HG03439 (cell line): ENCODE measurements at regions not wholly inside any gene's neighbourhood (a gene's known extent, or its start where the extent isn't known, plus 50 kb on each side); places are given as distances from the start of the nearest gene placed in this dataset.
A peak's percentile ranks its signal among the peaks of the same experiment; 100 is the strongest.

Experiments used
- ATAC-seq: cut with Tn5 transposase; IDR thresholded peaks from one replicate; pipeline ENCODE4 v1.9.1; 2021; ENCODE audit warnings: mild to moderate bottlenecking, moderate library complexity; ENCODE audit not compliant: unreplicated experiment

DNA sequence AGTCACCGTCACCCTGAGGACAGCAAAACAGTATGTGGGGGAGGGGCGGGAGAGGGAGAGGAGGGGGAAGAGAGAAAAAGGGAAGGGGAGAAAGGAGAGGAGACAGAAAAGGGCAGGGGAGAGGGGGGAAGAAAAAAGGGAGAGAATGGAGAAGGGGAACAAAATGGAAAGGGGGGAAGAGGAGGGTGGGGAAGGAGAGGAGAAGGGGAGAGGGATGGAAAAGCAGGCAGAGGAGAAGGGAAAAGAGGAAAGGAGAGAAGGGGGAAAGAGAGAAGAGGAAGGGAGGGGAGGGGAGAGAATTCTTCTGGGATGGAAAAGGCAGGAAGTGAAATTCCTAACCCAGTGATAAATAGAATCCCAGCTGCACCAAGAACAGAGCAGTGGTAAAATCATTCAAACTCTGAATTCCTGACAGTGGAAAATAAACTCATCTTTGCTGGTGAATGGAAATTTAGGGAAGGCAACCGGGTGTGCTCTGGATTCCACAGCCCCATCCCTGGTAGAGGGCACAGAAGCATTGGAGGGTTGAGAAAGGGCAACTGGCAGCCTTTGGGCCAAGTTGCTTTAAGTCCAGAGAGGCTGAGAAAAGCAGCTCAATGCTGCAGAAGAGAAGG, 244.2 kb downstream of the BCOR start:
- no peak for ATAC-seq

DNA sequence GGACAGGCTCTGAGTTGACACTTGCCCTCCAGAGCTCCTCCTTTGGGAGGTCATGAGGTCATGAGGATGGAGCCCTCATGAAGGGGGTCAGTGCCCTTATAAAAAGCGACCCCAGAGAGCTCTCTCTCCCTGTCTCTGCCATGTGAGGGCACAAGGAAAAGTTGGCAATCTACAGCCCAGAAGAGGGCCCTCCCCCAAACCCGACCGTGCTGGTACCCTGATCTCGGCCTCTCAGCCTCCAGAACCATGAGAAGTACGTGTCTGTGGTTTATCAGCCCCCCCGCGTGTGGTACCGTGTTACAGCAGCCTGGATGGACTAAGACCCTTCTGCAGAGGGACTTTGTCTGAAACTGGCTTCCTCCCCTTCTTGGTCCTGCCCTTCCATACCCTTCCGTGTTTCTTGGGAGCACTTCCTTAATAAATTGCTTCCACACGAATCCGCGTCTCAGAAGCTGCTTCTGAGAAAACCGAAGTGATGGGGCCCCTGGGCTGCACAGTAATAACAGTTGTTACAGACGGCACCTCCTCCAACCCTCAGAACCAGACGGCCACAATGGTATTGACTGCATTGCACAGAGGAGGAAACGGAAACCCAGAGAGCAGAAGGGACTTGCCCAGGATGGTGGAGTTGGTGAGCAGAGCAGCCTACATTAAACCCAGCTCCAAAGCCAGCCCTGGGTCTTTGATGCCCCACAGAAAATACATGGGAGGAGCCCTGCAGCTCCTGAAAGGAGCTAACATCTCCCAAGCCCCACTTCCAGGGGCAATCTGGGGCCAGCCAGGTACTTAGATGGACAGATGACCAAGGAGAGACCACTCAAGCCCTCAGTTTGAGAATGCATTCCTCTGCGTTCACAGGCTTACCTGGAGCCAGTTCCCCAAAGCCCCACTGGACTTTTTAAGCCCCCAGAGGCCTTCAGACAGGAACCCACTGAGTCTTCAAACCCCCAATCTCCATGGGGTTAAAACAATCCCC, 242.7 kb downstream of the BCOR start:
- peak; percentile 67 for ATAC-seq

DNA sequence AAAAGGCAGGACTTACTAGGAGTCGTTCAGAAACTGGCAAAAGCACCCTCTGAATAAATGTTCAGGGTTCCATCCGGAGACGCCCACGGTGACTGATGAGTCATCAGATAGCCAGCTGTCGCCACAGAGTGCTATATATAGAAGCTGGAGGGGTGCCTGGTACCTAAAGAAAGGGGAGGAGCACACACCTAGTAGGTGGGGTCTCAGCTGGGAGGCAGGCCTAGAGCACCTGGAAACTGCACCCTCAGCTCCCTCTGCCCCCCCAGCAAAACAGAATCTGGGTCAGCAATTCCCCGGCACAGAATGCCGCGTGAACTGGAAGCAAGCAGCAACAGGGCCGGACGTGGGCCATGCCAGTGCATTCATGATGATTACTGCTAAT, 242.0 kb downstream of the BCOR start:
- ATAC-seq: peak; percentile 45

DNA sequence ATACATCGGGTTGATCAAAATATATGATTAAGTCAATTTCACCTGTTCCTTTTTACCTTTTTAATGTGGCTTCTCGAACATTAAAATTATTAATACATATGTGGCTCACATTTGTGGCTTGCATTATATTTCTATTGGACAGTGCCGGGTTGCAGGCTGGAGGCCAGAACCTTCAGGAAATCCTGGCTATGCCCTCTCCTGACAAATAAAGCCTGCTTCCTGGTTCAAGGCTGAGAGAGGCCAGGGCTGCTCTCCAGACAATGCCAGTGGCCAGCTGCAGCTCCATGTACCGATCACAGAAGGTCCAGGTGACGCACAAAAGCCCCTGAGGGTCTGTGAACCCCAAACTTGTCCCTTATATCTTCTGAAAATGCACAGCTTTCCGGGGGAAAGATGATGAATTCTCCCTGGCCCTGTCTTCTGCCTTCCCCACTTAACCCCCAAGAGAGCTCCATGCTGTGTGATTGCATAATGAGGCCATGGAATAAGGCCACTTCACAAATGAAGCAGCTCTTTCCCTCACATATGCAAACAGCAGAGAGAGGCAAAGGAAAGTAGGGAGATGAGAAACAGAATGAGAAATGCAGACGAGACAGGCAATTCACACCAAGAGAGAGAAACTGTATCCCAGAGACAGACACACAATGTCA, 241.2 kb downstream of the BCOR start:
- ATAC-seq: no peak

DNA sequence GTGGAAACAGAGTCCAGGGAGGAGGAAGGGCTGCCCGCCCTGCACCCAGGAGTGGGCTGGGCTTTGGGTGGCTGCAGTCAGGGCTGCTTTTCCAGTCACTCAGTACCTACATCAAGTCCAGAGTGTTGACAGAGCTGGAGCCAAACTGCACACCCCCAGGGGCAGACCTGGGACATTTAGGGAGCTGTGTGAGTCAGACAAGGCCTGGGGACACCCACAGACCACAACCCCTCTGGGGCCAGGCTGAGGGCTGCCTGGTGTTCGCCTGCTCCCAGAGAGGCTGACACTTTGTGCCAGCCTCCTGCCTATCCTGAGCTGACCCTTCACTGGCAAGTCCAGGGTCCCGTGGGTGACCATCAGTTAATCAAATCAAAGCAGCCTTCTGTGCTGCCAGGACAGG, 240.0 kb downstream of the BCOR start:
- ATAC-seq: no peak

DNA sequence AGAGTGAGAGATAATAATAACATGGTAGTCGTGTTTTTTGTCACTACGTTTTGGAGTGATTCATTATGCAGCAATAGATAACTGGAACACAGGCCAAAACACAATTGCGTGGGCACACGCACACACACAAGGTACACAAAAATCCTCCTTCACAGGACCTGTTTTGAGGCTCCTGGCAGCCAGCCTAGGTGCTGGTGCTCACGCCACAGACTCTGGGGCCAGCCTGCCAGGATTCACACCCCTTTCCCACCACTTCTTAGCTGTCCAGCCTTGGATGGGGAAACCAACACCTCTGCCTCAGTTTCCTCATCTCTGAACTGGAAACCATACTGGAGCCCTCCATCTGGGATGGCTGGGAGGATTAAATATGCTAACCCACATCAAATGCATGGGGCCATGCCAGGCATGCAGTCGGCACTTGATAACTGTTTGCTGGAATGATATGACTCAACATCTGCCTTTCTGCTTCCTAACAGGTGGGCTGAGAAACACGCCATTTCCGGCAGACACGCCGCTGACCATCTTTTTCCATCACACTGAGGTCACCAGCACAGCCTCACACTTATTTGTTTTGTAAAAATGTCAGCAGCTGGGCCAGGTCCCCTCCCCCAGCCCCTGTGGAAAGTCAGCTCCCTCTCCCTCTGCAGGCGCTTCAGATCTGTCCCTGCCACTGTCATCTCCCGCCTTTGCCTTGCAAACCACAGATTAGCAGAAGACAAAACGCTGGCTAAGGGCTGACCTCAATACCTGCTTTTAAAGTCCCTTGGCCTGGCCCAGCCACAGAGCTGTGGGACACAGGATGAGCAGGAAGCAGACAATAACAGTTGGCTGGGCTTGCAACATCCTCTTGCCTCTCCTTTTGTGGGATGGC, 237.5 kb downstream of the BCOR start:
- peak; percentile 63 for ATAC-seq

DNA sequence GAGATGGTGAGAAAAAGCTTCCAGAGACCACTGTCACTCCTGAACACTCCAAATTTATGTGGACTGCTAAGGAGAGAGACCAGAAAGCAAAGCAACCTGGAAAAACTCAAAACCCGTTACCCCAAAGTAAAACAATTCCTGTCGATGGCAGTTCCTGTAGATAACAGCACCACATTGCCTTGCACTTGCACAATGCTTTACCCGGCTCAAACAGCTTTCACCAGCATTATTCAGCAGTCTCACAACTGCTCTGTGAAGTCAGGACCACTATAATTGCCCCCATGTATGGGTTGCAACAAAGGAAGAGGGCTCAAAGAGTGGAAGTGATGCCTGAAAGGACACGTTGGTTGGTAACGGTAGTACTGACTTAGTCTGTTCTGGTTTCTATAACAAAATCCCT, 234.8 kb downstream of the BCOR start:
- ATAC-seq: no peak

DNA sequence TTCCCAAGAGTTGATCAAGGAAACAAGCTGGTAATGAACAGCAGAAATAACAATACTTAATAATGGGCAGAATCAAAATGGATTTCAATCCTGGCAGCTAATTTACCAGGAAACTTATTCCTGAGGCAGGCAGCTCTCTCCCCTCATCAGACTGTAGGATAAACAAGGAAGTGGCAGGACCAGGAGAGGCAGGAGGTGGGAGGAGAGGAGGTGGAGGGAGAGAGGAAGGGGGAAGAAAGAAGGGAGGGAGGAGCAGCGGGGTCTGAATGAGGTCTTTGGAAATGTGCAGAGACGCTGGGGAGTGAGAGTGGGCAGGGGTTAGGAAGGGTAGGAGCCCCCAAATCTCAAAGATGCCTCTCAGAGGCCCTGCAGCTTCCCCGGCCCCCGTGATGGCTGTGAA, 231.5 kb downstream of the BCOR start:
- no peak for ATAC-seq

DNA sequence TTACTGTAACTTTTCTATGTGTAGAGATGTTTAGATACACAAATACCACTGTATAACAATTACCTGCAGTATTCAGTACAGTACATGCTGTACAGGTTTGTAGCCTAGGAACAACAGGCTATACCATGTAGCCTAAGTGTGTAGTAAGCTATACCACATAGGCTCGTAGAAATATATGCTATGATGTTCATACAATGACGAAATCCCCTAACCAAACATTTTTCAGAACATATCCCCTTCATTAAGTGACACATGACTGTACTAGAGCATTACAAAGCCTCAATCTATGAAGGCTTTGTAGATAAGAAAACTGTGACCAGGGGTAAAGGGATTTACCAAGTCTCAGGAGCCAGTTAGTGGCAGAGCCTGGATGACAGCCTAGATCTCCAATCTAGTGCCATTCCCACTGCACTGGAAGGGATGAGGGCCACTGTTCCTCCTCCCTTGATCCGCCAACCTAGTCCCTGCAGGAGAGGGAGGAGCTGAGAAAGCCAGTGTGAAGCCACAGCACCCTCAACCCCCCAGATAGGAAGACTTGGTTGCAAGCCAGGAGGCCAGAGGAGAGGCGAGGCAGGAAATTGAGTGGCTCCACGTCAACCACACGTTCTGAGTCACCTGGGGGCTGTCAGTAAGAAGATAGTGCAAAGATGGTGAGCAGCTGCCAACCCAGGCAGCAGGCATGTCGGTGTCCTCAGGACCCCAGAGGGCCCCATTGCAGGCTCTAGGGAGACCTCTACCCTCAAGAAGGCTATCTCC, 227.7 kb downstream of the BCOR start:
- no peak for ATAC-seq

DNA sequence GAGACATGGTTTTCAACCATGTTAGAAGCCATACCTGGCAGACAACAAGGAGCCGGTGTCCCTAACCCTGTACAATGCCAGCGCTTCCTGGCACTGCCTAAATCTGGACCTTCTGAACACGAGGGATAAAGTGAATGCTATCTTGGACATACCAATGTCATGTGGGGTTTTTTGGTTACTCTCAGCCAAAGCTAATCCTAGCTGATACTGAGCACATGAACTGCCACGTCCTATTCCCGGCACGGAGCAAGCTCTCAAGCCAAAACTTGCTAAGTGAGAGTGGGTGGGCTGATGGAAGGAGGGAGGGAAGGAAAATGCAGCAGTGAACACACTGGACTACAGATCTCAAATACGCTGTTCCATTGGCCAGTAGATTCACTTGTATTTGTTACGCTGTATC, 226.1 kb downstream of the BCOR start:
- no peak for ATAC-seq

DNA sequence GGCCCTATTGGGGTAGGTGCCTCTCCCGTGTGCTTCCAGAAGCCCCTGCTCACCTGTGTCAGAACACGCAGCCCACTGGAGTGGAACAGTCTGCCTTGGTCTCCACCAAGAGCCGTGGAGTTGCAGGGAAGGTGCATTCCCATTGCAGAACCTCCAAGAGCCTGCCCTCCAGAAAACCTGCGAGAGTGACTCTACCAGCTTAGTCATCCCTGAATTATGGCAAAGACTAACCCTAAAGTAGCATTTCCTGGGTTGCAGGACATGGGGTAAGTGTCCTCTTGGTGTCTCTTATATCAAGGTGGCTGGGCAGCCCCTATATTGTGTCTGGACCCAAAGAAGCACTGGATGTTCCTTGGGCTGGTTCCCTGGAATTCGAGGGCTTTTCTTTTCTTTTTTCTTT, 224.6 kb downstream of the BCOR start:
- no peak for ATAC-seq

DNA sequence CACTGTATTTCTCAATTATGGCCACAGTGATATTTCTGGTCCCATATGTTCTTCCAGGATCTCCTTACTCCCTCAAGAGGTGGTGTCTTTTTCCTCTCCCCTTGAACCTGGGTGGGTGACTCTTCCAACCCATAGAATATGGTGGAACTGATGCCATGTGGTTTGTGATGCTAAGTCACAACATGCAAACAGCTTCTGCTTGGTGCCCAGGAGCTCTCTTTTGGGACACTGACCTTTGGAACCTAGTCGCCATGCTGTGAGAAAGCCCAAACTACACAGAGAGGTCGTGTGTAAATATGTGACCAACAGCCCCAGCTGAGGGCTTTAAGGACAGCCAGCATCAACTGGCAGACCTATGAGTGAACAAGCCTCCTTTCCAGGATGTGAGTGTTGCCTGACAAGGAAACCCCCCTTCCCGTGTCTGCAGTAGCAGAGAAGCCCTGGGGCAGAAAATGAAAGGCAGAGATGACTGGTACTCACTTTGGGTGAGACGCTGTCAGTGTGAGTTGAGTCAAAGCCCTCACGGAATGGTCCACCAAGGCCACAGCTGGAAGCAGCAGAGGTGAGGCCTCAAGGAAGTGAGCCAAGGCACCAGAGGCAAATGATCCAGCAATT, 223.4 kb downstream of the BCOR start:
- peak; percentile 93 for ATAC-seq

DNA sequence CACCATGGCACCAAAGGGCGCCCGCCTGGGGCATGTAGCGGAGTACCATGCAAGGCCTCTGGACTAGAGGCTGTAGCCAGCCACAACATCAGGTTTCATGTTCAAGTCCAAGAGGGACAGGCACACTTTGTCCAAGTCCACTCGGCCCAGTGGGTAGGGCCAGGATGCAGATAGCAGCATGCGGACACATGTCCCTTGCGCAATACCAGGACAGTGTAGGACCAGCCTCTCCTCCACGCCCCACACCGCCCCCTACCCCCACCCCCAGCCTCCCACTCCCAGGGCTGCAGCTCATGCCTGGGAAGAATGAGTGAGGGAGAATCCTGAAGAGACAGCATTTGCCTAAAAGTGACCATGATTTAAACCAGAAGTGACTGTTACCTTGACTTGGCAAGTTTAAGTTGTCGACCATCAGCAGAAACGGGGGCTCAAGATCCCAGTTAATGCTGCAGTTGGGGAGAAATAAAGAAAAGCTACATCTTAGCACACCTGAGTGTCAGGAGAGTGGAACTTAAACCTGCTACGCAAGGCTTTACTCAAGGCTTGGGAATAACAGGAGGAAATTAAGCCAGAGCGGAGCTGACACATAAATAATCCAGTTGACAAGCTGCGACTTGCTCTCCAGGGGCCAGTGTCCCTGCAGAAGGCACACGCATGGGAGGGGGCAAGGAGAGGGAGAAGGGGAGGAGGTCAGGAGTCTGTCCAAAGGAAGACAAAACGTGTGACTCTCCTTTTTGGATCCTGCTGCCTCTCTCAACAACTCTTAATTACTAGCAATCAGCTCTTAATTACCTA, 221.7 kb downstream of the BCOR start:
- no peak for ATAC-seq

DNA sequence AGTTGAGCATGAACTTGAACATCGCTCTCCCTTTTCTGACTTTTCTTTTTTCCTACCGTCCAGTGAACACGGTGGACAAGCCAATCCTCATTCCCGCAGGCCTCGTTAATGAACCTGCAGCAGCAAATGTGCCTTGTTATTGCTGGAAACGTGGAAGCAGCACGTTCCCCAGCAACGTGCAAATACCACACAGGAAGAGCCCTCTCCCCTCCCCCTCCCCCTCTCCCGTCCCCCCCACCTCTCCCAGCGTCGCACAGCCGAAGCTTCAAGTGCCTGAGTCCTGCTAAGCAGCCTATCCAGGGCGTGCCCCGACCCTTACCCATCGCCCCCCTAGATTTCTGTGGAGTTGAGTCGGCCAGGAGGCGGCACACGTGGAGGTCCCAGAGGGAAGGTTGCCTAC, 219.9 kb downstream of the BCOR start:
- no peak for ATAC-seq

DNA sequence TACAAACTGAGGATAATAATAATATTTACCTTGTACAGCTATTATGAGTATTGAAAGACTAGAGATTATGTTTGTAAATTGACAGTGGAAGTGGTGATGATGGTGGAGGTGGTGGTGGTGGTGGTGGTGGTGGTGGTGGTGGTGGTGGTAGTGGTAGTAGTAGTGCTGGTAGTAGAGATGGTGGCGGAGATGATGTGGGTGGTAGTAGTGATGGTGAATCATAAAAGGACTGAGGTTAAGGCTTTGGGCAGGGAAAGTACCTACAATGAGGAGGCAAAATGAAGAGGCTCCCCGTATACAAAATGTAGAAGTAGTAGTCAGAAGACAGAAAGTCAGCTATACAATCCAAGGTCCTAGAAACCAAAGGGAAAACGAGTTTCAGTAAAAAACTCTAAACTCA, 214.1 kb downstream of the BCOR start:
- ATAC-seq: no peak

DNA sequence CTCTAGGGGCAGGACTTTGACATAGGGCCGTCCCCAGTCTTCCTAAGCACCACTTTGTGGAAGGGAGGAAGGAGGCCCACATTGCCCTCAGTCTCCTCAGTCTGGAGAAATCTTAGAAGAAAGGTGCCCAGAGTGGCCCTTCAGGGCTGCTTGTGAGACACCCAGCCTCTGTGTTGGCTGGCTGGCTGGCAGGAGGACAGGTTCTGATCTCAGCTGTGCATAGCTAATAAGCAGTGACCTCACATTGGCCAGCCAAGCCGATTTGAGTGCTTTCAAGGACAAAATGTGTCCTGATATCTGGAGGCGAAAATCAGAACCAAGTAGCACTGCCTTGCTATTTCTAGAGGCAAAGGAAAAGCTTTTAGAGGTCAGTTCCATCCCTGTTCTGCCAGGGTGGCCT, 211.5 kb downstream of the BCOR start:
- ATAC-seq: no peak

DNA sequence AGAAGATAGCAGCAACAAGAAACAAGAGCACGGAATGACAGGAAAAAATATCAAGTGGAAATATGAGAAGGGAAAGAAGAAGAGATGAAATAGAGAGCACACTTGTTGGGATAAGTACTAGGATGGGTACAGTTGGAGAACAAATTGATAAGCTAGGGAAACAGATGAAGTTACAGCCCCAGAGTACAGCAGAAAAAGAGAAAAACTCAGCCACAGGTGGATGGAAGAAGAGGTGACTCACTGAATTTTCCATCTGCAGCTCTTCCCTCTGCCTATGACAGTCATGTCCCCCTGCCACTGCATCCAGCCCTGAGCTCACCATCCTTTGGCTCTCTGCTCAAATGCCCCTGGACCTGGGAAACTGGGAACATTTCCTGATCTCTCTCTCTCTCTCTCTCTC, 209.0 kb downstream of the BCOR start:
- ATAC-seq: no peak

DNA sequence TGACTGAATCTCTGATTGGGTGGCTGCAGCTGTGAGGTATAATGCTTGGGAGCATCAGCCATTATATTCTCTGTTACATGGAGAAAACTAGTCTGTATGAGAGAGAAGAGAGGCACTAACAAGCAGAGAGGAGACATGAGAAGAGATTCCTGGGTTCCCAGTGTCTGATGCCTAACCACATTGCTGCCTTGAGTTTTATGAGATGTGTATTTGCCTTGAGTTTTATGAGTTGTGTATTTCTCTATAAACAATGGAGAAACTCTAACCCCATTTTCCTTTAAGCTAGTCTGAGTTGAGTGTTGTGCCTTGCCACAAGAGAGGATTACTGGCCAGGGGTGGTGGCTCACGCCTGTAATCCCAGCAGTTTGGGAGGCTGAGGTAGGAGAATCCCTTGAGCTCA, 208.1 kb downstream of the BCOR start:
- no peak for ATAC-seq

DNA sequence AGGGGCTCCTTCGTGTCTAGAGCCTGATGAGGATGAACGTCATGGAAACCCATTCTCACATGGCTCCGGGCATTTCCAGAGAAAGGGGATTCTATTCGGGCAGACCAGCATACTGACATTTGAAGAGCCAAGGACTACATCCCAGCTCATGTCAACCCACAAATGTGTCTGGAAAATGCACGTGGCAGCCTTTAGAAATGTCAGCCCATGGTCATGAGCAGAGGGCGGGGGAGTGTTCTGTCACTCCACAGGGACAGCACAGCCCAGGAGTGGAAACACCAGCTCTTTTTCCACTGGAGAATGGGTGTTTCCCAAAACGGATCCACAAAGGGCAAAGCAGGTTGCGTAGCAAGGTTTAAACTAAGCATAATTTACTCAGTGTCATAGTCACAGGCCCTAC, 207.0 kb downstream of the BCOR start:
- no peak for ATAC-seq
